ENCODE measurements at regions not wholly inside any gene's neighbourhood (a gene's known extent, or its start where the extent isn't known, plus 50 kb on each side); places are given as distances from the start of the nearest gene placed in this dataset.

- in situ Hi-C loops (cut with MboI; ENCODE audit: low sequenced_read_pairs, unreplicated experiment) = no loop called here
- no peak for TF ChIP-seq CTCF (IDR thresholded peaks at IDR 0.05; ENCODE audit: borderline replicate concordance, control extremely low read depth, extremely low read depth, insufficient read depth, missing control alignments)
- DNase-seq (ENCODE audit: low spot score) = no peak
These were observed 209.9 kb upstream of the RBBP8 start for GRCh38 chr18:22723221-22723620.

GRCh38 chr18:22723773-22724172, 209.4 kb upstream of the RBBP8 start:
- DNase-seq (ENCODE audit: low spot score) = no peak
- no peak for TF ChIP-seq CTCF (IDR thresholded peaks at IDR 0.05; ENCODE audit: borderline replicate concordance, control extremely low read depth, extremely low read depth, insufficient read depth, missing control alignments)
- in situ Hi-C loops (cut with MboI; ENCODE audit: low sequenced_read_pairs, unreplicated experiment) = no loop called here

GRCh38 chr18:22726469-22726868, 206.7 kb upstream of the RBBP8 start:
- DNase-seq (ENCODE audit: low spot score) = no peak
- in situ Hi-C loops (cut with MboI; ENCODE audit: low sequenced_read_pairs, unreplicated experiment) = no loop called here
- TF ChIP-seq CTCF (IDR thresholded peaks at IDR 0.05; ENCODE audit: borderline replicate concordance, control extremely low read depth, extremely low read depth, insufficient read depth, missing control alignments) = no peak

GRCh38 chr18:22728016-22728415, 205.1 kb upstream of the RBBP8 start:
- in situ Hi-C loops (cut with MboI; ENCODE audit: low sequenced_read_pairs, unreplicated experiment) = no loop called here
- DNase-seq (ENCODE audit: low spot score) = no peak
- no peak for TF ChIP-seq CTCF (IDR thresholded peaks at IDR 0.05; ENCODE audit: borderline replicate concordance, control extremely low read depth, extremely low read depth, insufficient read depth, missing control alignments)

- no peak for DNase-seq (ENCODE audit: low spot score)
- TF ChIP-seq CTCF (IDR thresholded peaks at IDR 0.05; ENCODE audit: borderline replicate concordance, control extremely low read depth, extremely low read depth, insufficient read depth, missing control alignments) = no peak
- in situ Hi-C loops (cut with MboI; ENCODE audit: low sequenced_read_pairs, unreplicated experiment) = no loop called here
These were observed 204.5 kb upstream of the RBBP8 start for GRCh38 chr18:22728481-22729105.

GRCh38 chr18:22731398-22731797, 201.7 kb upstream of the RBBP8 start:
- in situ Hi-C loops (cut with MboI; ENCODE audit: low sequenced_read_pairs, unreplicated experiment) = no loop called here
- TF ChIP-seq CTCF (IDR thresholded peaks at IDR 0.05; ENCODE audit: borderline replicate concordance, control extremely low read depth, extremely low read depth, insufficient read depth, missing control alignments) = no peak
- DNase-seq (ENCODE audit: low spot score) = no peak
